ENCODE measurements at regions not wholly inside any gene's neighbourhood (a gene's known extent, or its start where the extent isn't known, plus 50 kb on each side); places are given as distances from the start of the nearest gene placed in this dataset.

DNA sequence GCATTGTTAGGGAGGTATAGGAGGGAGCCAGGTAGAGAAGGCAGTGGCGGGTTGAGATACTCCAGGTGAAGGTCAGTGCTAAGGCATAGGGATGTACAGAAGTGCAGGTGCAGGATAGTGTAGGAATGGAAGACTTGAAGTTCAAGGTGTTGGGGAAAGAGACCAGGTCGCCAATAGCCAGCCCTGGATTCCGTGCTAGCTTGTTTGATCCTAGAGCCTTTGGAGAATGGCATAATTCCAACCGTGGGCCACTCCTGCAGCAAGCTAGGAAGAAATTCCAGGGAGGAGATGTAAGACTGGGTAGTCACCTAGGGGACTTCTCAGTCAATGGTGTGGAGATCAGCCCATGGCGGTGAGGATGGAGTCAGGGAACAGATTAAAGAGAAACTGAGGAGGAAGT lies 272.7 kb downstream of the RPS24 start:
- TF ChIP-seq ZFX (IDR thresholded peaks at IDR 0.05; ENCODE audit: borderline replicate concordance): no peak
- TF ChIP-seq, protein P1, sequence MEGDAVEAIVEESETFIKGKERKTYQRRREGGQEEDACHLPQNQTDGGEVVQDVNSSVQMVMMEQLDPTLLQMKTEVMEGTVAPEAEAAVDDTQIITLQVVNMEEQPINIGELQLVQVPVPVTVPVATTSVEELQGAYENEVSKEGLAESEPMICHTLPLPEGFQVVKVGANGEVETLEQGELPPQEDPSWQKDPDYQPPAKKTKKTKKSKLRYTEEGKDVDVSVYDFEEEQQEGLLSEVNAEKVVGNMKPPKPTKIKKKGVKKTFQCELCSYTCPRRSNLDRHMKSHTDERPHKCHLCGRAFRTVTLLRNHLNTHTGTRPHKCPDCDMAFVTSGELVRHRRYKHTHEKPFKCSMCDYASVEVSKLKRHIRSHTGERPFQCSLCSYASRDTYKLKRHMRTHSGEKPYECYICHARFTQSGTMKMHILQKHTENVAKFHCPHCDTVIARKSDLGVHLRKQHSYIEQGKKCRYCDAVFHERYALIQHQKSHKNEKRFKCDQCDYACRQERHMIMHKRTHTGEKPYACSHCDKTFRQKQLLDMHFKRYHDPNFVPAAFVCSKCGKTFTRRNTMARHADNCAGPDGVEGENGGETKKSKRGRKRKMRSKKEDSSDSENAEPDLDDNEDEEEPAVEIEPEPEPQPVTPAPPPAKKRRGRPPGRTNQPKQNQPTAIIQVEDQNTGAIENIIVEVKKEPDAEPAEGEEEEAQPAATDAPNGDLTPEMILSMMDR (IDR thresholded peaks at IDR 0.05): no peak
- H3K27ac ChIP-seq: no peak overlapping the region

GRCh38 chr10:78307576-78307975 lies 273.9 kb downstream of the RPS24 start:
- no peak overlapping the region for H3K27ac ChIP-seq
- TF ChIP-seq ZFX (IDR thresholded peaks at IDR 0.05; ENCODE audit: borderline replicate concordance): no peak
- TF ChIP-seq, protein P1 (IDR thresholded peaks at IDR 0.05): no peak

DNA sequence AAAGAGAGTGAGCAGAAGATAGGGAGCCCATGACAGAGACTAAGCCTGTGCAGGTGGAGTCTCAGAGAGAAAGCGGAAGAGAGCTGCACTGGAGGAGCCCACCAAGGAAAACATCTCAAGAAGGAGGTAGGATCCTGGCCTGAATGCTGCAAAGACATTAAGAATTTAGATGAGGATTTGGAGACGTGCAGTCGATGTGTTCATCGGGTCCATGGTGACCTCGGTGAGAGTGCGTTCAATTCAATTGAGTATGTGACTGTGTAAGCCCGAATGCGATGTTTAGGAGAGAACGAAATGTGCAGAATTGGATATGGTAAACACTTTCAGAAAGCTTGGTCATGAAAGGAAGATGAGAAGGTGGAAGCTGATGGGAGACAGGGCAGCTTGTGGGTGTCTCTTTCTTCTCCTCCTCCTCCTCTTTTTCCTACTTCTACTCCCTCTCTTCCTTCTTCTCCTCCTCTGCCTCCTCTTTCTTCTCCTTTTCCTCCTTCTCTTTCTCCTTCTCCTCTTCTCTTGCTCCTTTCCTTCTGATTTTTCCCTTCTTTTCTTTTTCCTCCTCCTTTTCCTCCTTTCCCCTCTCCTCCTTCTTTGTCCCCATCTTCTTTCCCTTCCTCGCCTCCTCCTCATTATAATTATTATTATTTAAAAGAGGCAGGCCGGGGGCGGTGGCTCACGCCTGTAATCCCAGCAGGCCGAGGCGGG lies 276.0 kb downstream of the RPS24 start:
- TF ChIP-seq ZFX (IDR thresholded peaks at IDR 0.05; ENCODE audit: borderline replicate concordance): no peak
- TF ChIP-seq, protein P1 (IDR thresholded peaks at IDR 0.05): no peak
- H3K27ac ChIP-seq: no peak overlapping the region

- no peak overlapping the region for H3K27ac ChIP-seq
- TF ChIP-seq ZFX (IDR thresholded peaks at IDR 0.05; ENCODE audit: borderline replicate concordance): no peak
- TF ChIP-seq, protein P1 (IDR thresholded peaks at IDR 0.05): no peak
These were observed 276.9 kb downstream of the RPS24 start for GRCh38 chr10:78310481-78311080.

- no peak overlapping the region for H3K27ac ChIP-seq
- TF ChIP-seq ZFX (IDR thresholded peaks at IDR 0.05; ENCODE audit: borderline replicate concordance): no peak
- TF ChIP-seq, protein P1 (IDR thresholded peaks at IDR 0.05): no peak
These were observed 278.8 kb downstream of the RPS24 start for GRCh38 chr10:78312197-78313047.

DNA sequence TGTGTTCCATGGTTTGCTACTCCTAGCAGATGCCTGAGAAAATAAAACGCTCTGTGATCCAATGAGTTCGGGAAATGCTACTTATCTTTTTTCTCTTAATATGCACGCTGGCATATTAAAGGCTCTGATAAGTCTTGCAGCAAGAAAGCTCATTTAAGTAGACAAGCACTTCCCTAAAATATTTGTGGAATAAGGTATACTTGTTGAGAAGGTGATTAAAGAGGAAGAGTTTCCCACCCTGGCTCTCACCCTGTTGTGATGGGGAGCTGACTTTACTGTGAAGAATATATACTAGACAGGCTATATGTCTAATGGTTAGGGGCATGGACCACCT lies 279.4 kb downstream of the RPS24 start:
- TF ChIP-seq, protein P1 (IDR thresholded peaks at IDR 0.05): no peak
- TF ChIP-seq ZFX (IDR thresholded peaks at IDR 0.05; ENCODE audit: borderline replicate concordance): no peak
- H3K27ac ChIP-seq: no peak overlapping the region

DNA sequence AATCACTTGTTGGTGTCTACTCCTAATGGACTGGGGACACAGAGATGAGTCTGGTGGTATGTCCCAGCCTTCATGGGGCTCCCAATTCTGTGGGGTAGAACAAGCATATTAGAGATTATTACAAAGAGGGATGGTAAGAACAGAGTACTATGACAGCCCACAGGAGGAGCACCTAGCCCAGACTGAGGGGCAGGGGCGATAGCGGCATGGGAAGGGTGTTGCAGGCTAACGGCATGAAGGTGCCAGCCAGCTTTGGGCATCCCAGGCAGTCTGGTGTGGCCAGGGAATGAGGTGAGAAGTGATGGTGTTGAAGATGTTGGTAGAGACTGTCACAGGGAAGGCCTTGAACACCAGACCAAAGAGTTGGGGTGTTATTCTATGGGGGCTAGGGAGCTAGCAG lies 280.0 kb downstream of the RPS24 start:
- no peak overlapping the region for H3K27ac ChIP-seq
- no peak for TF ChIP-seq ZFX (IDR thresholded peaks at IDR 0.05; ENCODE audit: borderline replicate concordance)
- TF ChIP-seq, protein P1 (IDR thresholded peaks at IDR 0.05): no peak

Data from 22Rv1 (cell line).